Adrenal gland (tissue), 9 donors: ENCODE measurements at regions not wholly inside any gene's neighbourhood (a gene's known extent, or its start where the extent isn't known, plus 50 kb on each side); places are given as distances from the start of the nearest gene placed in this dataset.
"Not testable (repeated sequence)": the region's sequence is repeated elsewhere in the genome, so short reads cannot be mapped to it uniquely, and the experiment has no call there.

ENCODE experiments used
- DNase-seq, 7 donors: peaks; one replicate each; pipeline ENCODE4 v3.0.0-alpha.2; 2019 to 2020
- H3K27ac ChIP-seq, 5 donors: fragments of 200-600 bp; sonication (generic) in 4 of 5; 1 replicate in 3 of 5; 2 replicates in 2 of 5; pipeline versions ENCODE4 v1.5.1 to v1.8.0; 2016 to 2020; ENCODE audit warnings: mild to moderate bottlenecking in 1 of 5
- H3K27me3 ChIP-seq: fragments of 200-600 bp; 2 replicates; pipeline ENCODE4 v1.8.0; 2021
- H3K36me3 ChIP-seq, 2 donors: fragments of 200-600 bp; replicated peaks in 1 of 2; 1 replicate in 1 of 2; 2 replicates in 1 of 2; pipeline versions ENCODE4 v1.5.1 to v1.8.0; 2018 to 2022
- H3K4me1 ChIP-seq, 2 donors: fragments of 200-600 bp; replicated peaks in 1 of 2; 1 replicate in 1 of 2; 2 replicates in 1 of 2; pipeline versions ENCODE4 v1.5.1 to v1.8.0; 2018 to 2021
- H3K4me3 ChIP-seq, 4 donors: fragments of 200-600 bp; sonication (generic) in 3 of 4; one replicate each; pipeline ENCODE4 v1.5.1; 2016 to 2018
- H3K9me3 ChIP-seq, 3 donors: fragments of 200-600 bp; sonication (generic) in 1 of 3; replicated peaks in 1 of 3; 1 replicate in 2 of 3; 2 replicates in 1 of 3; pipeline versions ENCODE4 v1.5.1 to v1.8.0; 2016 to 2021
- CTCF ChIP-seq, 6 experiments: fragments of 450-650 bp in 4 of 6; fragments of 200-600 bp in 2 of 6; sonication (generic) in 1 of 6; IDR thresholded peaks; 1 replicate in 5 of 6; 2 replicates in 1 of 6; pipeline versions ENCODE4 v1.5.1 to v1.8.0; 2016 to 2021; ENCODE audit warnings: antibody characterized with exemption in 6 of 6, mild to moderate bottlenecking in 2 of 6, moderate library complexity in 1 of 6
- POLR2A ChIP-seq, 2 donors: fragments of 450-650 bp; IDR thresholded peaks; one replicate each; pipeline ENCODE4 v1.6.1; 2017; ENCODE audit warnings: antibody characterized with exemption in 2 of 2, mild to moderate bottlenecking in 2 of 2, moderate library complexity in 1 of 2
- WGBS, 4 donors: extraction: QIAGEN DNeasy Blood & Tissue Kit in 2 of 4; methylation state at CpG; one replicate each; pipeline versions ENCODE4 v1.1.5 to v1.1.7; 2013 to 2017; 5-methylcytosine and 5-hydroxymethylcytosine counted together
- intact Hi-C, 2 donors: fragments of 100-400 bp; cut with DNase I; formaldehyde crosslinking; loops; one replicate each; pipeline versions ENCODE4 v1.14.1 to v1.15.0; 2022 to 2023
- small RNA-seq, 2 donors: library from RNA; depleted of rRNA; stranded (forward); fragments of <200 nt; gene quantifications; one replicate each; pipeline ENCODE3, GENCODE V24; 2016
- donor health status: healthy with polysubstance abuse.
- donor health status: Bipolar disorder and iron deficiency.
- donor health status: DM: yes; HTN: yes; CAD: no.
- donor health status: DM: no; HTN: no; CAD: no.
- donor health status: DM: no; HTN: no; CAD: no.

- no peaks in the 10 kb centered on the region for H3K27me3 ChIP-seq
- TF ChIP-seq CTCF (IDR thresholded peaks at IDR 0.05) (no peak), POLR2A (IDR thresholded peaks at IDR 0.05) (no peak)
- no peak overlapping the region for H3K4me3 ChIP-seq
- no peaks in the 10 kb centered on the region for H3K36me3 ChIP-seq
- DNase-seq = no peak
- intact Hi-C loops = no loop called here
- H3K4me1 ChIP-seq = no peaks in the 10 kb centered on the region
- 76 to 88% (median 83%) methylated on average over 3 of the region's 3 CpGs for WGBS, 4 donors
- H3K9me3 ChIP-seq = no peaks in the 10 kb centered on the region
- H3K27ac ChIP-seq = no peak overlapping the region
These were observed 70.0 kb upstream of the WDR72 start for GRCh38 chr15:53829471-53829870.

- Histone ChIP-seq H3K27me3 (no peaks in the 10 kb centered on the region), H3K9me3 (no peaks in the 10 kb centered on the region), H3K4me1 (no peaks in the 10 kb centered on the region), H3K36me3 (no peaks in the 10 kb centered on the region), H3K27ac (no peak overlapping the region), H3K4me3 (no peak overlapping the region)
- no peak for TF ChIP-seq CTCF (IDR thresholded peaks at IDR 0.05)
- TF ChIP-seq POLR2A (IDR thresholded peaks at IDR 0.05) = no peak
- intact Hi-C loops = no loop called here
- WGBS, 4 donors = 64 to 69% (median 66%) methylated on average over 4 of the region's 4 CpGs
- no peak for DNase-seq
These were observed 67.9 kb upstream of the WDR72 start for GRCh38 chr15:53827355-53827754.

GRCh38 chr15:53811530-53811929 lies 52.1 kb upstream of the WDR72 start:
- no peak for DNase-seq
- Histone ChIP-seq H3K4me3 (no peak overlapping the region), H3K4me1 (no peaks in the 10 kb centered on the region), H3K36me3 (no peaks in the 10 kb centered on the region), H3K27ac (no peak overlapping the region), H3K27me3 (no peaks in the 10 kb centered on the region), H3K9me3 (no peaks in the 10 kb centered on the region)
- TF ChIP-seq CTCF (IDR thresholded peaks at IDR 0.05) (no peak), POLR2A (IDR thresholded peaks at IDR 0.05) (no peak)
- intact Hi-C loops = no loop called here
- WGBS, 4 donors = 28 to 33% (median 29%) methylated on average over 2 of the region's 2 CpGs

- 53 to 62% (median 58%) methylated on average over 7 of the region's 7 CpGs for WGBS, 4 donors
- not testable (repeated sequence) for DNase-seq
These were observed 50.8 kb upstream of the WDR72 start for GRCh38 chr15:53810306-53810705.

More at GRCh38 chr15:53810306-53810705, 50.8 kb upstream of the WDR72 start:
- H3K9me3 ChIP-seq, intact Hi-C loops, H3K4me1 ChIP-seq, H3K27ac ChIP-seq, H3K27me3 ChIP-seq, H3K36me3 ChIP-seq, H3K4me3 ChIP-seq: not testable (repeated sequence)

Small RNAs in the stretch of these regions (small RNA-seq; reads per million reads assigned to genes)
- gene AC084759.1 = 0 reads per million in 2 donors
